GM12891 (cell line): ENCODE measurements at regions not wholly inside any gene's neighbourhood (a gene's known extent, or its start where the extent isn't known, plus 50 kb on each side); places are given as distances from the start of the nearest gene placed in this dataset.

Experiments
- POLR2A ChIP-seq: IDR thresholded peaks from 2 replicates; pipeline ENCODE4 v1.6.1; 2011; ENCODE audit warnings: low read depth, low read length, control low read depth
- POLR2AphosphoS5 ChIP-seq: IDR thresholded peaks from 2 replicates; pipeline ENCODE4 v1.6.1; 2011; ENCODE audit warnings: low read depth, low read length, control low read depth

GRCh38 chr15:56795502-56795901 lies 62.2 kb upstream of the ZNF280D start:
- no peak for TF ChIP-seq POLR2AphosphoS5
- TF ChIP-seq POLR2A: no peak
